Tibial nerve (tissue), 4 donors: ENCODE measurements at regions not wholly inside any gene's neighbourhood (a gene's known extent, or its start where the extent isn't known, plus 50 kb on each side); places are given as distances from the start of the nearest gene placed in this dataset.
"Not testable (repeated sequence)": the region's sequence is repeated elsewhere in the genome, so short reads cannot be mapped to it uniquely, and the experiment has no call there.

Source experiments
- DNase-seq, 2 donors: peaks; one replicate each; pipeline ENCODE4 v3.0.0-alpha.2; 2019; ENCODE audit warnings: low spot score in 2 of 2
- H3K27ac ChIP-seq, 4 donors: fragments of 200-600 bp; sonication (generic) in 3 of 4; one replicate each; pipeline ENCODE4 v1.5.1; 2017 to 2019; ENCODE audit warnings: mild to moderate bottlenecking in 1 of 4
- H3K27me3 ChIP-seq, 2 donors: fragments of 200-600 bp; sonication (generic) in 1 of 2; one replicate each; pipeline versions ENCODE4 v1.5.1 to v1.6.0; 2017 to 2019
- H3K36me3 ChIP-seq, 3 donors: fragments of 200-600 bp; sonication (generic); one replicate each; pipeline ENCODE4 v1.5.1; 2018 to 2019
- H3K4me1 ChIP-seq, 4 donors: fragments of 200-600 bp; sonication (generic) in 3 of 4; one replicate each; pipeline ENCODE4 v1.5.1; 2017 to 2019
- H3K4me3 ChIP-seq, 4 donors: fragments of 200-600 bp; sonication (generic) in 3 of 4; one replicate each; pipeline ENCODE4 v1.5.1; 2017 to 2019; ENCODE audit warnings: mild to moderate bottlenecking in 1 of 4, moderate library complexity in 1 of 4
- H3K9me3 ChIP-seq, 4 donors: fragments of 200-600 bp; sonication (generic) in 3 of 4; one replicate each; pipeline ENCODE4 v1.5.1; 2017 to 2019
- CTCF ChIP-seq, 5 experiments: fragments of 200-600 bp in 3 of 5; fragments of 450-650 bp in 2 of 5; sonication (generic) in 3 of 5; IDR thresholded peaks; one replicate each; pipeline ENCODE4 v1.5.1; 2016 to 2019; ENCODE audit warnings: antibody characterized with exemption in 5 of 5, mild to moderate bottlenecking in 3 of 5, moderate library complexity in 2 of 5
- EP300 ChIP-seq, 2 donors: sonication (generic); formaldehyde crosslinking; IDR thresholded peaks; one replicate each; pipeline ENCODE4 v1.6.1; 2017; ENCODE audit warnings: antibody characterized with exemption in 2 of 2, mild to moderate bottlenecking in 1 of 2
- POLR2A ChIP-seq, 2 donors: fragments of 450-650 bp; IDR thresholded peaks; one replicate each; pipeline ENCODE4 v1.6.1; 2017; ENCODE audit warnings: antibody characterized with exemption in 2 of 2, mild to moderate bottlenecking in 2 of 2, moderate library complexity in 2 of 2
- WGBS, 2 donors: methylation state at CpG; one replicate each; pipeline ENCODE4 v1.1.5; 2018; 5-methylcytosine and 5-hydroxymethylcytosine counted together

- Histone ChIP-seq H3K4me1 (no peaks in the 10 kb centered on the region), H3K27ac (no peak overlapping the region), H3K36me3 (no peaks in the 10 kb centered on the region), H3K9me3 (no peaks in the 10 kb centered on the region), H3K27me3 (no peaks in the 10 kb centered on the region), H3K4me3 (no peak overlapping the region)
- 85 to 96% methylated on average over 1 of the region's 1 CpG for WGBS, 2 donors
- DNase-seq: no peak
- TF ChIP-seq POLR2A (IDR thresholded peaks at IDR 0.05) (no peak), CTCF (IDR thresholded peaks at IDR 0.05) (no peak), EP300 (IDR thresholded peaks at IDR 0.05) (no peak)
Measured at GRCh38 chr14:44736326-44736725, 225.4 kb downstream of the KLHL28 start.

DNA sequence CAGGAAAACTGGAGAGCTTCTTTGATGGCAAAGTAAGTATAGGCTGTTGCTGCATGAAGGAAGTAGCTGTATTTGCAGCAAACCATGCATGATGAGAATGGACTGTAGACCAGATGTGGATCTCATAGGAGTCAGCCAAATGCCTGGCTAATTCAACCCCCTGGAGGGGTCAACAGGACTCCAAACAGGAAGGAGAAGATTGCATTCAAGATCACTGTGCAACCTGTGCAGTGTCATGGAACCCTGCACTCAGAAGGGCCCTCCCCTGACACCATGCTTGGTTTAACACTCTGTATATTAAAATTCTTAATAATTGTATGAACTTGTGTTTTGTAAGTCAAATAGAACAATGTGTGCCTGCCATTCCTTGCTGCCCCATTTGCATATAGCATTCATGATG is 225.1 kb upstream of the FSCB start:
- no peaks in the 10 kb centered on the region for H3K9me3 ChIP-seq
- H3K36me3 ChIP-seq: no peaks in the 10 kb centered on the region
- H3K4me3 ChIP-seq: no peak overlapping the region
- H3K4me1 ChIP-seq: no peaks in the 10 kb centered on the region
- DNase-seq: no peak
- no peaks in the 10 kb centered on the region for H3K27me3 ChIP-seq
- H3K27ac ChIP-seq: no peak overlapping the region
- TF ChIP-seq CTCF (IDR thresholded peaks at IDR 0.05) (no peak), POLR2A (IDR thresholded peaks at IDR 0.05) (no peak), EP300 (IDR thresholded peaks at IDR 0.05) (no peak)

- Histone ChIP-seq H3K4me1 (no peaks in the 10 kb centered on the region), H3K9me3 (no peaks in the 10 kb centered on the region), H3K36me3 (no peaks in the 10 kb centered on the region), H3K27ac (no peak overlapping the region), H3K4me3 (no peak overlapping the region), H3K27me3 (no peaks in the 10 kb centered on the region)
- no peak for TF ChIP-seq CTCF (IDR thresholded peaks at IDR 0.05)
- TF ChIP-seq POLR2A (IDR thresholded peaks at IDR 0.05): no peak
- no peak for TF ChIP-seq EP300 (IDR thresholded peaks at IDR 0.05)
- WGBS, 2 donors: 71 to 78% methylated on average over 3 of the region's 3 CpGs
- no peak for DNase-seq
Measured at GRCh38 chr14:44730860-44731259, 223.8 kb upstream of the FSCB start.

DNA sequence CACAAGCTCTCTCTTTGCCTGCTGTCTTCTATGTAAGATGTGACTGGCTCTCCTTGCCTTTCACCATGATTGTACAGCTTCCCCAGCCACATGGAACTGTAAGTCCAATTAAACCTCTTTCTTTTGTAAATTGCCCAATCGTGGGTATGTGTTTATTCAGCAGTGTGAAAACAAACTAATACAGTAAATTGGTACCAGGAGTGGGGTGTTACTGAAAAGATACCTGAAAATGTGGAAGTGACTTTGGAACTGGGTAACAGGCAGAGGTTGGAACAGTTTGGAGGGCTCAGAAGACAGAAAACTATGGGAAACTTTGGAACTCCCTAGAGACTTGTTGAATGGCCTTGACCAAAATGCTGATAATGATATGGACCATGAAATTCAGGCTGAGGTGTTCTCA is 214.3 kb upstream of the FSCB start:
- H3K27ac ChIP-seq, H3K4me1 ChIP-seq, DNase-seq, H3K4me3 ChIP-seq, H3K27me3 ChIP-seq, H3K36me3 ChIP-seq: not testable (repeated sequence)
- H3K9me3 ChIP-seq: peaks cover 0 to 29% (median 8%) of the 10 kb centered on the region in 4 donors
- 50 to 66% methylated on average over 1 of the region's 1 CpG for WGBS, 2 donors

DNA sequence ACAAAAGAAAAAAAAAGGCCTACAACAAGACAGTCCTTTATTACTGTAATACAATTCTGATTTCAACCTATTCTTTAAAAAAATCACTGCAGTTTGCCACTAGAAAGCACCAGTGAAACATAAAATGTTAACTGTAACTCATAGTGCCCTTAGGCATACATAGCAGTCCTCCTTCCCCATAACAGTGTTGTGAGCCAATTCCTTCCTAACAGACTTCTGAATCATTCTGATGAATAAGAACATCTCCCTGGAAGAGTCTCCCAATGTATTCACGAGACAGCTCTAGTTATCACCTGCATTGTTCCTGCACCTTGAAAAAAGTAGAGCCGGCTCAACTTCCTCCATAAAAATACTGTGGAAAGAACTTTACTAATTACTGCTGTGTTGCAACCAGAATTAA is 213.6 kb upstream of the FSCB start:
- 84 to 90% methylated on average over 2 of the region's 2 CpGs for WGBS, 2 donors
- no peak overlapping the region for H3K4me3 ChIP-seq
- H3K4me1 ChIP-seq: no peaks in the 10 kb centered on the region

More for the DNA sequence above, 213.6 kb upstream of the FSCB start:
- TF ChIP-seq POLR2A (IDR thresholded peaks at IDR 0.05) (no peak), EP300 (IDR thresholded peaks at IDR 0.05) (no peak), CTCF (IDR thresholded peaks at IDR 0.05) (no peak)
- peaks cover 0 to 29% (median 8%) of the 10 kb centered on the region in 4 donors for H3K9me3 ChIP-seq
- H3K36me3 ChIP-seq: no peaks in the 10 kb centered on the region
- no peak for DNase-seq
- H3K27ac ChIP-seq: no peak overlapping the region
- no peaks in the 10 kb centered on the region for H3K27me3 ChIP-seq
